Adipocyte (in vitro differentiated cells): ENCODE measurements at regions not wholly inside any gene's neighbourhood (a gene's known extent, or its start where the extent isn't known, plus 50 kb on each side); places are given as distances from the start of the nearest gene placed in this dataset.
A peak's percentile ranks its signal among the peaks of the same experiment; 100 is the strongest.

Experiments
- DNase-seq: peaks from one replicate; pipeline ENCODE4 v3.0.0-alpha.2; 2015; ENCODE audit warnings: low read depth
- H3K27me3 ChIP-seq: replicated peaks from 2 replicates; pipeline ENCODE4 v1.7.0; 2013; ENCODE audit warnings: mild to moderate bottlenecking, low read length, moderate library complexity; ENCODE audit not compliant: control insufficient read depth, insufficient read depth
- H3K36me3 ChIP-seq: 2 replicates; pipeline ENCODE4 v1.7.0; 2013; ENCODE audit warnings: low read length, mild to moderate bottlenecking, moderate library complexity; ENCODE audit not compliant: control insufficient read depth, insufficient read depth, severe bottlenecking
- H3K4me1 ChIP-seq: 2 replicates; pipeline ENCODE4 v1.7.0; 2013; ENCODE audit warnings: mild to moderate bottlenecking, low read length, moderate library complexity; ENCODE audit not compliant: control insufficient read depth, insufficient read depth
- H3K4me3 ChIP-seq: 2 replicates; pipeline ENCODE4 v1.7.0; 2013; ENCODE audit warnings: mild to moderate bottlenecking, low read length, moderate library complexity
- H3K9ac ChIP-seq: 2 replicates; pipeline ENCODE4 v1.7.0; 2013; ENCODE audit warnings: mild to moderate bottlenecking, low read length, moderate library complexity
- H3K9me3 ChIP-seq: 2 replicates; pipeline ENCODE4 v1.7.0; 2013; ENCODE audit warnings: mild to moderate bottlenecking, low read length, moderate library complexity; ENCODE audit not compliant: control insufficient read depth

- Histone ChIP-seq H3K9ac (no peak overlapping the region), H3K36me3 (no peaks in the 10 kb centered on the region), H3K4me3 (no peak overlapping the region), H3K4me1 (peaks cover 31% of the 10 kb centered on the region), H3K27me3 (peaks cover 8% of the 10 kb centered on the region), H3K9me3 (no peaks in the 10 kb centered on the region)
- no peak for DNase-seq
These were observed 72.6 kb upstream of the CAPRIN2 start for GRCh38 chr12:30827101-30828066.

GRCh38 chr12:30826276-30826675, 71.5 kb upstream of the CAPRIN2 start:
- Histone ChIP-seq H3K9me3 (no peaks in the 10 kb centered on the region), H3K9ac (no peak overlapping the region), H3K4me3 (no peak overlapping the region), H3K36me3 (no peaks in the 10 kb centered on the region), H3K27me3 (peaks cover 7% of the 10 kb centered on the region), H3K4me1 (peaks cover 36% of the 10 kb centered on the region)
- no peak for DNase-seq

- Histone ChIP-seq H3K9ac (no peak overlapping the region), H3K27me3 (peaks cover 3% of the 10 kb centered on the region), H3K4me1 (peaks cover 36% of the 10 kb centered on the region), H3K4me3 (no peak overlapping the region), H3K9me3 (no peaks in the 10 kb centered on the region), H3K36me3 (no peaks in the 10 kb centered on the region)
- no peak for DNase-seq
These were observed 70.6 kb upstream of the CAPRIN2 start for GRCh38 chr12:30825341-30825740.

GRCh38 chr12:30824311-30824710, 69.6 kb upstream of the CAPRIN2 start:
- Histone ChIP-seq H3K4me1 (peaks cover 32% of the 10 kb centered on the region), H3K9ac (no peak overlapping the region), H3K27me3 (peaks cover 3% of the 10 kb centered on the region), H3K9me3 (no peaks in the 10 kb centered on the region), H3K36me3 (no peaks in the 10 kb centered on the region), H3K4me3 (no peak overlapping the region)
- DNase-seq = no peak

- Histone ChIP-seq H3K4me1 (peaks cover 28% of the 10 kb centered on the region), H3K27me3 (peaks cover 3% of the 10 kb centered on the region), H3K9ac (no peak overlapping the region), H3K9me3 (no peaks in the 10 kb centered on the region), H3K4me3 (no peak overlapping the region), H3K36me3 (no peaks in the 10 kb centered on the region)
- DNase-seq = no peak
These were observed 69.0 kb upstream of the CAPRIN2 start for GRCh38 chr12:30823764-30824163.

- H3K4me1 ChIP-seq = peaks cover 22% of the 10 kb centered on the region
- H3K27me3 ChIP-seq = peaks cover 3% of the 10 kb centered on the region
- peak overlapping the region; percentile 77 for H3K4me3 ChIP-seq
- peak overlapping the region; percentile 84 for H3K9ac ChIP-seq
- no peaks in the 10 kb centered on the region for H3K9me3 ChIP-seq
- DNase-seq = no peak
- H3K36me3 ChIP-seq = no peaks in the 10 kb centered on the region
These were observed 68.5 kb upstream of the CAPRIN2 start for GRCh38 chr12:30823156-30823699.

- peak; percentile 72 for DNase-seq
- no peaks in the 10 kb centered on the region for H3K27me3 ChIP-seq
- H3K9ac ChIP-seq = peak overlapping the region; percentile 84
- H3K4me1 ChIP-seq = peaks cover 18% of the 10 kb centered on the region
- peak overlapping the region; percentile 77 for H3K4me3 ChIP-seq
- no peaks in the 10 kb centered on the region for H3K36me3 ChIP-seq
- no peaks in the 10 kb centered on the region for H3K9me3 ChIP-seq
These were observed 67.8 kb upstream of the CAPRIN2 start for GRCh38 chr12:30822385-30823155.

GRCh38 chr12:30820406-30820946, 65.7 kb upstream of the CAPRIN2 start:
- no peak overlapping the region for H3K4me3 ChIP-seq
- DNase-seq = no peak
- no peaks in the 10 kb centered on the region for H3K9me3 ChIP-seq
- H3K36me3 ChIP-seq = no peaks in the 10 kb centered on the region
- peaks cover 18% of the 10 kb centered on the region for H3K4me1 ChIP-seq
- no peaks in the 10 kb centered on the region for H3K27me3 ChIP-seq
- no peak overlapping the region for H3K9ac ChIP-seq

- Histone ChIP-seq H3K9ac (no peak overlapping the region), H3K36me3 (no peaks in the 10 kb centered on the region), H3K9me3 (no peaks in the 10 kb centered on the region), H3K4me3 (no peak overlapping the region), H3K4me1 (peaks cover 18% of the 10 kb centered on the region), H3K27me3 (no peaks in the 10 kb centered on the region)
- DNase-seq = no peak
These were observed 63.8 kb upstream of the CAPRIN2 start for GRCh38 chr12:30818562-30818961.

GRCh38 chr12:30816742-30817465, 62.2 kb upstream of the CAPRIN2 start:
- Histone ChIP-seq H3K27me3 (no peaks in the 10 kb centered on the region), H3K36me3 (no peaks in the 10 kb centered on the region), H3K4me3 (no peak overlapping the region), H3K9ac (no peak overlapping the region), H3K4me1 (peaks cover 3% of the 10 kb centered on the region), H3K9me3 (no peaks in the 10 kb centered on the region)
- DNase-seq = no peak
